GM18517 (cell line): ENCODE measurements at regions not wholly inside any gene's neighbourhood (a gene's known extent, or its start where the extent isn't known, plus 50 kb on each side); places are given as distances from the start of the nearest gene placed in this dataset.

Experiments used
- ATAC-seq: cut with Tn5 transposase; IDR thresholded peaks from one replicate; pipeline ENCODE4 v1.9.1; 2021; ENCODE audit warnings: mild to moderate bottlenecking, moderate library complexity; ENCODE audit not compliant: unreplicated experiment

GRCh38 chr13:76751278-76751677 lies 134.9 kb downstream of the KCTD12 start:
- ATAC-seq, result no peak

DNA sequence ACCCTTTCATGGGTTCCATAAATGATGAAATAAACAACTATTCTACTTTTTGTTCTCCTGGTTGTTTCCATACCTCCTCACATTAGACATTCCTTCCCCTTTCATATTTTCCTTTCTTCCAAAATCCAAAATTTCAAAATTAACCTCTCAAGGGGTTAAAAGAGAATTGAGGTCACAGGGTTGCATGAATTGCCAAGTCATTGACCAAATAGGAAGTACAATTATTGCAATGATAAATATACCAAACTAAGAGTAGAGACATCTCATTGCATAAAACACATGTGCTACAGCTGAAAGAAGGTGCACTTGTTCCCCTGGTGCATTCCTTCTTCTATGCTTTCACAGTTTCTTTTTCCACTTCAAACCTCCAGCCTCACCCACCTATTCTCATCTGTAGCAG lies 136.1 kb downstream of the KCTD12 start:
- ATAC-seq, result no peak

DNA sequence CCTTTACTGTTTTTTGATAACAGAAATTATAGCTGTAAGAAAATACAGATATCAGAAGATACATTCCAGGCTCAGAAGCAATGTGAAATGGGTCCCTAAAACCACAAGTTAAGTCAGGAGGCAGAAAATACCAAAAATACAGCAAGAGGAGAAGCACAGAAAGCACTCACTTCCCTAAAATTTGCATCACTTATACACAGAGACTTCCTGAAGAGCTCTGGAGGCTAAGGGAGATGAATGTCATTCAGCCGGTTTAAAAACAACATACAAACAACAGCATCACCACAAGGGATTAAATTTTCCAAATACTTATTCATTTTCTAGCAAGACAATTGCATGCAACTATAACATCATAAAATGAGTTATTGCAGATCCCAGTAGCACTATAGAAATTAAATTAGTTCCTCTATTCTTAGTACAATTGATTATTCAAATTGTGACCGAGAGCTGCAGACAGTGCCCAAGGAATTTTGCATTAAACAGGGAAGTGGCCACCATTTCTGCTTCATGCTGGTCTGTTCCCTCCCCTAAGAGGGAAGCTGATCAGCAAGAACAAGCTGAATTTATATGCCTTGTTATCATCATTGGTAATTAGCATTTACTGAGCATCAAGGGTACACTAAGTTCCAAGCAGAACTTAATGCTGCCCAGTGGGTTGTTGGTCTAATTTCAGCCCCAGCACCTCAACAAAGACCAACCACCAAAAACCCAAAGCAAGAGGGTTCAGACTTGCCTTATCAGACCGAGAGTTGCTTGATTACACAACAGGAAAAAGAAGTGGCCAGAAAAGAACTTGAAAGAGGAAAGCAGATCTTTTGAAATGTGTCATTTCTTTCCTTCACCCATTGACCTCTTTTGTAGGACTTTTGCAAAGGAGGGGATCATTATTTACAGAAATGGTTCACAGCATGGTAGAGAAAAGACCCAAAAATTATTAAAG lies 140.7 kb downstream of the KCTD12 start:
- ATAC-seq, result peak; percentile 91

DNA sequence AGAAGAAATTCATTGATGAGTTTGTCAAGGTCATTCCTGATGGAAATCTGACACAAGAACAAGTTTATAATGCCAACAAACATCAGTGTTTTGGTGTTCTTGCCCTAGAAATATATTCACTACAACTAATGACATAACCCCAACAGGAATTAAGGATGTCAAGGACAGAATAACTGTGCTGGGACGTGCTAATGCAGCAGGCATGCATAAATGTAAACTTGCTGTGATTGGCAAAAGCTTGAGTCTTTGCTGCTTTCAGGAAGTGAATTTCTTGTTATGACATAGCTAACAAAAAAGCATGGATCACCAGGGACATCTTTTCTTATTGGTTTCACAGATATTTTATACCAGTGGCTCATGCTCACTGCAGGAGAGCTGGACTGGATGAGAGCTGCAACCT lies 144.6 kb downstream of the KCTD12 start:
- no peak for ATAC-seq

DNA sequence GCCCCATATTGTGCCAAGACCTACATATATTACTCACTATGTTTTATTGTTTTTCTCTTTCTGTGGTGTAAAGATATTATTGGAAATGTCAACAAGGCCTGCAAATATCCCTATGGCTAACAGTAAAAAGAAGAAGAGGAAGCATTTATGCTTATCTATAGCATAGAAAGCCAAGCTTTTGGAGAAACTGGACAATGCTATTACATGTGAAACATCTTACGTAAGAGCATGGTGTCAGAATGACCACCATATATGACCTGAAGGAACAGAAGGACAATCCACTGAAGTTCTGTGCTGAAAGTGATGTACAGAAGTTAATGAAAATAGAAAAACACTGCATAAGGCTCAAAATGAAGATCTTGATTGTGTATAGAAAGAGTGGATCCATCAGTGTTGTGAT lies 145.2 kb downstream of the KCTD12 start:
- ATAC-seq, result no peak

GRCh38 chr13:76738616-76739015 lies 147.6 kb downstream of the KCTD12 start:
- ATAC-seq, result no peak

- no peak for ATAC-seq
These were observed 148.7 kb downstream of the KCTD12 start for GRCh38 chr13:76737526-76737925.

DNA sequence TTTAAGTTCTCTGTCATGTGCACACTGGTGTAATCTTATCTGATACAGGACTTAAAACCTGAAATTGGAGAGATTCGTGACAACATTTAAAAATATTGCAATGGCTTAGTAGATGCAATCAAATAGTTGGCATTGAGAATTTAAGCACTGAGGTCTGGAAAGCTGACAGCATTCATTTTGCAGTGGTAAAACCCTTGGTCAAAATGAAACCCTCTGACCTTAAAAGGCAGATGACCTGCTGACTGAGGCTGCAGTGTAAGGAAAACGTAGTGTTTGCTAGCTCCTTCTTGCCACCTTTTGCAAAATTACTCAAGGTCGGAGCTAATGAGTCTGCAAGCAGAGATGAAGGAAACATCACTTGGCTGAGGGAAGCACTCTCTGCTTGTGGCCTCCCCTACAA lies 150.6 kb downstream of the KCTD12 start:
- ATAC-seq, result peak; percentile 56

DNA sequence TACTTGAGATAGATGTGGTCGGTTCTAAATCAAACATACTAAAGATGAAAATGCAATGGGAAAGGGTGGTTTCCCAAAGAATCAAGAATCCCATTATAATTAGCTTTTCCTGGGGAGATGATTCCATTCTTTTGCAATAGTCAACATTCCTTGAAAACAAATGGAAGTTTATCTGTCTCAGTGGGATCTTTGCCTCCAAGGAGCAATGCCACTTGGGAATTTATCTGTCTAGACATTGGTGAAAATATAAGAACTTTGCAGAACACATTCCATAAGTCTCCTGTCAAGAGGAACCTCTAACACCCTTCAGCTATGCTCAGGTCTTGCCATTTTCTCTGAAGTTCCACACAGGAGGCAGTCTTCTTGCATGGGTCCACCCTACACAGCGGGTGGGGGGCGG lies 152.5 kb downstream of the KCTD12 start:
- ATAC-seq, result no peak

DNA sequence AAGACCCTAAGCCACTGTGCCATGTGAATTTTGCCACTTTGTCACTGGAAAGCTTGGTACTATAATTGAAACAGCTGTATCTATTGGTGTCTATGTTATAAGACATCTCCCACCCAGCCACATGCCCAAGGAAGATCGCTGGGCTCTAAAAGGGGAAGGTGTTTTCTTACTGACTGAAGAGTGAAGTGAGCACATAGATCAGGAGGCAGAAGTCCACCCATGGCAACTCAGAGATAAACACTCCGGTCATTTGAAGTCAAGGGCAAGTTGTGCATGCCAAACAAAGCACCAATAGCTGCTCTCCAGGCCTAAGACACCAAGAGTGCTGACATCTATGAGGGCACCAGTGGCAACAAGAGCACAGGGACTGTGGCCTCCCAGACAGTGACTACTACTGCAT lies 153.8 kb downstream of the KCTD12 start:
- no peak for ATAC-seq

- no peak for ATAC-seq
These were observed 156.0 kb downstream of the KCTD12 start for GRCh38 chr13:76730220-76730619.

- no peak for ATAC-seq
These were observed 156.5 kb downstream of the KCTD12 start for GRCh38 chr13:76729691-76730090.

GRCh38 chr13:76725896-76726295 lies 160.3 kb downstream of the KCTD12 start:
- ATAC-seq, result no peak

GRCh38 chr13:76725211-76725610 lies 161.0 kb downstream of the KCTD12 start:
- no peak for ATAC-seq

GRCh38 chr13:76724421-76724820 lies 161.8 kb downstream of the KCTD12 start:
- no peak for ATAC-seq

DNA sequence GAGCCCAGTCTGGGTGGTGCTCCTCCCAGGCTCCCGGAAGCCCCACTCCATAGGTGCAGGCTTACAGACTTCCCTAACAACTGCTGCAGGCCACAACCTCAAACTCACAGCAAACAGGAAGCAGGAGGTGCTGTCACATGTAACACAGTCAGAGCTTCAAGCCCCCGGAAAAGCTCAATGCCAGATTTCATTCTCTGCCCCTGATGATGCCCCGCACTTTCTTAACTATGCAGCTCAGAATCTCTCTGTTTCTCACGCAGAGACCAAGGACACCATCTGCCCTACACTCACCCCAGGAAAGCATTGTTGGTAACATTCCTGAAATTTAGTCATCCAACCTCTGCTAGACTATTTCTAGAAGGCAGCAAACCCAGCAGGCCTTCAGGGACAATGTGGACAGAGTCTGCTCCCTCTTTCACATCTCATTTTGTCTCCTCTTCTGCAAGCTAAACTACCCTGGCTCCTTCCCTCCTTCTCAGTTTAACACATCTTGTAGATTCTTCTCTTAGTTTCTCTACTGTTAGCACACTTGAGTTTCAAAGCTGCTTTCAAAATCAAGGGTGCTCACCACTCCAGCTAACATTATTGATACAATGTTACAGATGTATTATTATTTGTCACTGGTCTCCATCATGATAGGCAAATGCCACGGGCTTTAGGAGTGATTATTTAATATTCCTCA lies 162.5 kb downstream of the KCTD12 start:
- no peak for ATAC-seq

DNA sequence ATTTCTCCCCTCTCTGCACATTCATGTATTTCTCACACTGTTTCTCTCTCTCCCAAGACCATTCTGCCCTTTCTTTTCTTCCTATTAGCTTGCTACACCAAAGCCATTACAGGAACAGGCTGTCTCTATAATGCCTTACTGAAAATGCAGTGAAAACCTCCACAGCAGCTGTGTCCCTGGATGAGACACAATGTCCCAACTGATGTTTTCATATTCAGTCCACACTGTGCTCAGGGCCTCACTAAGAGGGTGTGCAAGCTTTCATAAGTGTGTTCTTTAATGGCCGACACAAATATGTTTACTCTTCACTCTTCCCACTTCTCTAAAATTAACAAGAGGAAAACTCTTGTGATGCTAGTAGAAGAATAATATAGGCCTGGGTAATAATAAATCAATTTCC lies 163.4 kb downstream of the KCTD12 start:
- ATAC-seq, result no peak

DNA sequence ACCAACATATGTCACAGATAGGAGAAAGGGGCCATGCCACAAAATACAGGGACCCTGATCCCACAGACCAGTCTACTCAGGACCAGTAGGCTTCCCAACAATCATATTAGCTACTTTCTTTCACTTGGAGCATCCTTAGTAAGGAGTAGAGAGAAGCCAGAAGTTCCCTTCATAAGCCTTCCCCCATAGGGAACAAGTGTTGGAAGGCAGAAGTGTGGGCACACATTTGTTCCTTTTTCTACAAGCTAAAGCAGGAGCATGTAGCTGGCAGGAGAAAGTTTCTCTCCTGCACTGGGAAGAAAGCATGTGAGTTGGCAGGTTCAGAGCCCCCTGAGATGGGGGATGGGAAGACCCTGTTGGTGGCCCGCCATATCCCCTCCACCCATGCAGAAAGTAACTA lies 165.4 kb downstream of the KCTD12 start:
- no peak for ATAC-seq

DNA sequence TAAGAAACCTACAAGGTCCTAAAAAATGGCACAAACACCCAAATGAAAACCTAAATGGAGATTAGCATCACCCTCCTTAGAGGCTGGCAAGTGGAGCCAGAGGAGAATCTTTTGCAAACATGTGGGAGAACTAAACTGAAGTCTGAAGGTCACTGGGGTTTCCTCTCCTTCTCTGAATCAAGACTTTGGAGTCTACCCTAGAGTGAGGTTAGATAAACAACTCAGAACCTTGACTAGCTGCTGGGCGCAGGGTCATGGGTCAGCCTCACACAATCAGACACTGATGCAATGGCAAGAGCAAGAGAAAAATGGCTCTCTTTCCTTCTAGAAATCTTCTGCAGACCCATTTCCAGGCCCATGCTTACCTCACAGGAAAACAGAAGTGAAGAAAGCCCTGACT lies 165.8 kb downstream of the KCTD12 start:
- no peak for ATAC-seq

GRCh38 chr13:76719955-76720354 lies 166.2 kb downstream of the KCTD12 start:
- no peak for ATAC-seq

DNA sequence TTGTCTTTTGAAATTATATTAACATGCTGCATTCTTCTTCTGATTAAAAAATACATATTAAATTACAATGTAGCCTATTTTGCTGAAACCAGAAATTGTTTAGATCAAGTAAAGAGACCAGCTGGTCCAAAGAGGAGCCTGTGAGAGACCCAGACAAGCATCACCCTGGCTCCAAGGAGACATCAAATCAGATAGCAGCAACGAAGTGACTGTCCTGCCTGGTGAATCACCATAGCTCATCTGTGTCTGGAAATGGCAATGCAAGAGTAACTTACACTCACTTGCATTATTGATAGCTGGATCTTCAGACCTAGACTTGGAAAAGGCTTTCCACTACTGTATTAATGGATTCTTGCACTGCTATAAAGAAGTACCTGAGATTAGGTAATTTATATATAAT lies 169.1 kb downstream of the KCTD12 start:
- no peak for ATAC-seq

- no peak for ATAC-seq
These were observed 170.6 kb downstream of the KCTD12 start for GRCh38 chr13:76715621-76716020.
